Keratinocyte (primary cell): ENCODE measurements at regions not wholly inside any gene's neighbourhood (a gene's known extent, or its start where the extent isn't known, plus 50 kb on each side); places are given as distances from the start of the nearest gene placed in this dataset.

Experiments used
- DNase-seq: peaks from one replicate; pipeline ENCODE4 v3.0.0-alpha.2; 2011; ENCODE audit warnings: low read depth, missing footprints, low spot score
- FAIRE-seq: peaks from 2 replicates; lab custom pipeline; 2011; peaks lifted over from hg19 to GRCh38; lab: Jason Lieb, UNC
- H2AFZ ChIP-seq: 2 replicates; pipeline ENCODE4 v1.6.0; 2012; ENCODE audit warnings: low read length, control low read depth, inconsistent platforms; ENCODE audit not compliant: control insufficient read depth
- H3K27ac ChIP-seq: 2 replicates; pipeline ENCODE4 v1.5.1; 2011; ENCODE audit warnings: low read length; ENCODE audit not compliant: control insufficient read depth, insufficient read depth
- H3K27me3 ChIP-seq: 3 replicates; pipeline ENCODE4 v1.6.0; 2011; ENCODE audit warnings: low read length; ENCODE audit not compliant: control insufficient read depth, insufficient read depth; ENCODE audit errors: extremely low read depth
- H3K36me3 ChIP-seq, 2 experiments: 2 replicates in 1 of 2; 3 replicates in 1 of 2; pipeline ENCODE4 v1.5.1; 2011; ENCODE audit warnings: low read length in 2 of 2, mild to moderate bottlenecking in 1 of 2; ENCODE audit not compliant: control insufficient read depth in 2 of 2, insufficient read depth in 2 of 2; ENCODE audit errors: extremely low read depth in 1 of 2
- H3K4me1 ChIP-seq: 3 replicates; pipeline ENCODE4 v1.5.1; 2011; ENCODE audit warnings: low read length; ENCODE audit not compliant: control insufficient read depth, insufficient read depth; ENCODE audit errors: extremely low read depth
- H3K4me2 ChIP-seq: 3 replicates; pipeline ENCODE4 v1.6.0; 2011; ENCODE audit warnings: low read depth, low read length; ENCODE audit not compliant: control insufficient read depth, insufficient read depth; ENCODE audit errors: extremely low read depth
- H3K4me3 ChIP-seq, 3 experiments: fragments of 200-600 bp in 1 of 3; sonication (generic) in 1 of 3; 2 replicates in 2 of 3; 3 replicates in 1 of 3; pipeline ENCODE4 v1.5.1; 2011 to 2016; ENCODE audit warnings: low read length in 3 of 3, mild to moderate bottlenecking in 3 of 3, control low read depth in 2 of 3, inconsistent platforms in 1 of 3, low read depth in 1 of 3, mixed read lengths in 1 of 3, mixed run types in 1 of 3, moderate library complexity in 1 of 3; ENCODE audit not compliant: control insufficient read depth in 2 of 3, insufficient read depth in 2 of 3; ENCODE audit errors: extremely low read depth in 1 of 3
- H3K79me2 ChIP-seq: 2 replicates; pipeline ENCODE4 v1.6.0; 2012; ENCODE audit warnings: low read length; ENCODE audit not compliant: control insufficient read depth, insufficient read depth
- H3K9ac ChIP-seq: 3 replicates; pipeline ENCODE4 v1.6.0; 2011; ENCODE audit warnings: low read length; ENCODE audit not compliant: control insufficient read depth, insufficient read depth; ENCODE audit errors: extremely low read depth
- H3K9me1 ChIP-seq: 3 replicates; pipeline ENCODE4 v1.6.0; 2011; ENCODE audit warnings: low read length; ENCODE audit not compliant: control insufficient read depth, insufficient read depth; ENCODE audit errors: extremely low read depth
- H3K9me3 ChIP-seq: 2 replicates; pipeline ENCODE4 v1.5.1; 2012; ENCODE audit warnings: low read depth, low read length; ENCODE audit not compliant: control insufficient read depth
- H4K20me1 ChIP-seq: 3 replicates; pipeline ENCODE4 v1.6.0; 2011; ENCODE audit warnings: low read length; ENCODE audit not compliant: control insufficient read depth, insufficient read depth; ENCODE audit errors: extremely low read depth
- EZH2 ChIP-seq: IDR thresholded peaks from one replicate; pipeline ENCODE4 v1.6.1; 2012; ENCODE audit warnings: inconsistent platforms, mild to moderate bottlenecking, low read length, moderate library complexity
- dilution Hi-C: fragments of 300-500 bp; cut with MboI; formaldehyde crosslinking; loops from one replicate; pipeline ENCODE4 v1.7.0; 2020; ENCODE audit warnings: low sequenced_read_pairs; ENCODE audit not compliant: extremely low pct_ligation_motif_present
- TF ChIP-seq, protein P1 (sequence below), 3 experiments: IDR thresholded peaks in 1 of 3; conservative IDR thresholded peaks in 1 of 3; optimal IDR thresholded peaks in 1 of 3; 2 replicates in 2 of 3; 3 replicates in 1 of 3; pipeline versions ENCODE3 to v1.5.1; 2011; ENCODE audit warnings: low read length in 3 of 3, mild to moderate bottlenecking in 3 of 3, moderate library complexity in 2 of 3, control low read depth in 1 of 3, inconsistent platforms in 1 of 3; ENCODE audit not compliant: insufficient read depth in 2 of 3; ENCODE audit errors: extremely low read depth in 1 of 3

DNA sequence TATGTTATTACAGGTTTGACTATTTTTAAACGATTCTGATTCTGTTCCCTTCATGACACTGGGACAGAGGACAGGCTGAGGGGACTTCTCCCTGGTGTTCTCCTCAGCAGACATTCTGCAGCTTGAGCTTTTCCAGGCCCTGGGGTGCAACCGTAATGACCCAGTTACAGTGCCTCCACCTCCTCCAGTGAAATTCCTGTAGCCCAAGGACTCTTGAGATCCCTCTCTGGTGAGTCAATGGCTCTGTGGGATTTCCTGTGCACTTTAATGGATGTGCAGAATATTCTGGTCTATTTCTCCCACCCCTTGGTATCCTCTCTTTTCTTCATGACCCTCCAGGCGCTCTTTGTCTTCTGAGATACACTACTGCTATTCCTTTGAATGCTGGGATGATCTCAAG lies 319.3 kb downstream of the INHBA start:
- H3K27ac ChIP-seq = no peak overlapping the region
- no peaks in the 10 kb centered on the region for H3K9me3 ChIP-seq
- H4K20me1 ChIP-seq = no peaks in the 10 kb centered on the region
- peaks cover 34% of the 10 kb centered on the region for H3K4me1 ChIP-seq
- dilution Hi-C loops = no loop called here
- H3K79me2 ChIP-seq = no peaks in the 10 kb centered on the region
- H3K9me1 ChIP-seq = no peaks in the 10 kb centered on the region
- H3K36me3 ChIP-seq = no peaks in the 10 kb centered on the region
- no peak for DNase-seq
- H3K27me3 ChIP-seq = no peaks in the 10 kb centered on the region
- TF ChIP-seq, protein P1, sequence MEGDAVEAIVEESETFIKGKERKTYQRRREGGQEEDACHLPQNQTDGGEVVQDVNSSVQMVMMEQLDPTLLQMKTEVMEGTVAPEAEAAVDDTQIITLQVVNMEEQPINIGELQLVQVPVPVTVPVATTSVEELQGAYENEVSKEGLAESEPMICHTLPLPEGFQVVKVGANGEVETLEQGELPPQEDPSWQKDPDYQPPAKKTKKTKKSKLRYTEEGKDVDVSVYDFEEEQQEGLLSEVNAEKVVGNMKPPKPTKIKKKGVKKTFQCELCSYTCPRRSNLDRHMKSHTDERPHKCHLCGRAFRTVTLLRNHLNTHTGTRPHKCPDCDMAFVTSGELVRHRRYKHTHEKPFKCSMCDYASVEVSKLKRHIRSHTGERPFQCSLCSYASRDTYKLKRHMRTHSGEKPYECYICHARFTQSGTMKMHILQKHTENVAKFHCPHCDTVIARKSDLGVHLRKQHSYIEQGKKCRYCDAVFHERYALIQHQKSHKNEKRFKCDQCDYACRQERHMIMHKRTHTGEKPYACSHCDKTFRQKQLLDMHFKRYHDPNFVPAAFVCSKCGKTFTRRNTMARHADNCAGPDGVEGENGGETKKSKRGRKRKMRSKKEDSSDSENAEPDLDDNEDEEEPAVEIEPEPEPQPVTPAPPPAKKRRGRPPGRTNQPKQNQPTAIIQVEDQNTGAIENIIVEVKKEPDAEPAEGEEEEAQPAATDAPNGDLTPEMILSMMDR (optimal IDR thresholded peaks at IDR 0.05 in 1 of 3, IDR thresholded peaks at IDR 0.05 in 1 of 3, conservative IDR thresholded peaks at IDR 0.05 in 1 of 3; ENCODE audit: extremely low read depth in 1 of 3, insufficient read depth in 2 of 3, low read length in 3 of 3) = no peak
- TF ChIP-seq EZH2 = no peak
- H2AFZ ChIP-seq = peak overlapping the region; percentile 27
- no peak overlapping the region for H3K4me2 ChIP-seq
- FAIRE-seq = peak; percentile 32
- H3K9ac ChIP-seq = no peak overlapping the region
- H3K4me3 ChIP-seq = no peak overlapping the region

GRCh38 chr7:41378156-41378555 lies 324.7 kb downstream of the INHBA start:
- no peak overlapping the region for H3K4me2 ChIP-seq
- no peaks in the 10 kb centered on the region for H3K27me3 ChIP-seq
- FAIRE-seq (no peak), DNase-seq (no peak)
- no peaks in the 10 kb centered on the region for H3K79me2 ChIP-seq
- H4K20me1 ChIP-seq = no peaks in the 10 kb centered on the region
- no peak overlapping the region for H3K4me3 ChIP-seq
- no peak overlapping the region for H3K9ac ChIP-seq
- dilution Hi-C loops = no loop called here
- no peaks in the 10 kb centered on the region for H3K36me3 ChIP-seq
- H3K9me1 ChIP-seq = no peaks in the 10 kb centered on the region
- H3K4me1 ChIP-seq = no peaks in the 10 kb centered on the region
- H2AFZ ChIP-seq = no peak overlapping the region
- no peak overlapping the region for H3K27ac ChIP-seq
- TF ChIP-seq, protein P1 (optimal IDR thresholded peaks at IDR 0.05 in 1 of 3, IDR thresholded peaks at IDR 0.05 in 1 of 3, conservative IDR thresholded peaks at IDR 0.05 in 1 of 3; ENCODE audit: extremely low read depth in 1 of 3, insufficient read depth in 2 of 3, low read length in 3 of 3) = no peak
- no peak for TF ChIP-seq EZH2
- no peaks in the 10 kb centered on the region for H3K9me3 ChIP-seq
